Ovary (tissue), 7 donors: ENCODE measurements at regions not wholly inside any gene's neighbourhood (a gene's known extent, or its start where the extent isn't known, plus 50 kb on each side); places are given as distances from the start of the nearest gene placed in this dataset.

Source experiments
- DNase-seq, 5 donors: peaks; one replicate each; pipeline ENCODE4 v3.0.0-alpha.2; 2019 to 2020
- H3K27ac ChIP-seq, 2 donors: fragments of 200-600 bp; one replicate each; pipeline versions ENCODE4 v1.5.1 to v1.8.0; 2019 to 2022
- H3K27me3 ChIP-seq: fragments of 200-600 bp; one replicate; pipeline ENCODE4 v1.8.0; 2022
- H3K36me3 ChIP-seq: fragments of 200-600 bp; sonication (generic); one replicate; pipeline ENCODE4 v1.5.1; 2019
- H3K4me1 ChIP-seq: one replicate; pipeline ENCODE4 v1.8.1; 2013; ENCODE audit warnings: mild to moderate bottlenecking, moderate library complexity; ENCODE audit not compliant: insufficient read depth
- H3K4me3 ChIP-seq: fragments of 200-600 bp; sonication (generic); one replicate; pipeline ENCODE4 v1.5.1; 2017
- H3K9me3 ChIP-seq, 2 donors: fragments of 200-600 bp in 1 of 2; sonication (generic) in 1 of 2; one replicate each; pipeline versions ENCODE4 v1.5.1 to v1.8.1; 2013 to 2019; ENCODE audit warnings: mild to moderate bottlenecking in 1 of 2, moderate library complexity in 1 of 2
- EP300 ChIP-seq: sonication (generic); formaldehyde crosslinking; IDR thresholded peaks from one replicate; pipeline ENCODE4 v1.6.1; 2017; ENCODE audit warnings: antibody characterized with exemption
- POLR2A ChIP-seq: fragments of 450-650 bp; IDR thresholded peaks from one replicate; pipeline ENCODE4 v1.6.1; 2017; ENCODE audit warnings: antibody characterized with exemption, mild to moderate bottlenecking, moderate library complexity
- WGBS, 3 donors: extraction: QIAGEN DNeasy Blood & Tissue Kit in 1 of 3; methylation state at CpG; one replicate each; pipeline versions ENCODE4 v1.1.5 to v1.1.7; 2013 to 2017; 5-methylcytosine and 5-hydroxymethylcytosine counted together
- intact Hi-C, 4 donors: fragments of 100-400 bp; cut with DNase I; formaldehyde crosslinking; loops; one replicate each; pipeline versions ENCODE4 v1.11.0 to v1.15.1; 2022 to 2023
- TF ChIP-seq, protein P1 (sequence below), 3 donors: fragments of 450-650 bp in 2 of 3; fragments of 200-600 bp in 1 of 3; IDR thresholded peaks; one replicate each; pipeline versions ENCODE4 v1.5.1 to v1.8.0; 2016 to 2022; ENCODE audit warnings: antibody characterized with exemption in 3 of 3, mild to moderate bottlenecking in 1 of 3
- donor health status: DM: no; HTN: no; CAD: no; lungs with moderate emphysema.
- donor health status: DM: no; HTN: no; CAD: no.
- donor health status: Bipolar disorder and iron deficiency.
- donor health status: DM: no; HTN: no; CAD: no.
- donor health status: DM: yes; HTN: yes; CAD: no.

DNA sequence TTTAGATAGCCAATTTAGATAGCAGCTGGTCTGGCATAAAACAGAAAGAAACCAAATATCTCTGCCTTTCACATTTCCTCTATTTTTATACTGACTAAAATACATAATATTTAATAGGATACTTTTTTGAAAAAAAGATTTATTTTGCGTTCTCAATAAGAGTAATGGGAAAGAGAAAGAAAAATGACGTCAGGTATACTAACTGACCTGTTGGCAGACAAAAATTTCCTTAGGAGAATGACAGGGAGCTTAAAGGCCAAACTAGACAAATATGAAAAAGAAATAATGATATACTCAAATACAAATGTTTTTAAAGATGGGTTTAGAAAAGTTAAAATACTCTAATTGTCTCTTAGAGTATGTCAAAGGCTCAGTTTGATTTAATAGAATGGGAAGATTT, 309.4 kb upstream of the ADGRL3 start:
- intact Hi-C loops: no loop called here
- no peaks in the 10 kb centered on the region for H3K27me3 ChIP-seq
- TF ChIP-seq EP300: no peak
- no peak for TF ChIP-seq POLR2A
- TF ChIP-seq, protein P1, sequence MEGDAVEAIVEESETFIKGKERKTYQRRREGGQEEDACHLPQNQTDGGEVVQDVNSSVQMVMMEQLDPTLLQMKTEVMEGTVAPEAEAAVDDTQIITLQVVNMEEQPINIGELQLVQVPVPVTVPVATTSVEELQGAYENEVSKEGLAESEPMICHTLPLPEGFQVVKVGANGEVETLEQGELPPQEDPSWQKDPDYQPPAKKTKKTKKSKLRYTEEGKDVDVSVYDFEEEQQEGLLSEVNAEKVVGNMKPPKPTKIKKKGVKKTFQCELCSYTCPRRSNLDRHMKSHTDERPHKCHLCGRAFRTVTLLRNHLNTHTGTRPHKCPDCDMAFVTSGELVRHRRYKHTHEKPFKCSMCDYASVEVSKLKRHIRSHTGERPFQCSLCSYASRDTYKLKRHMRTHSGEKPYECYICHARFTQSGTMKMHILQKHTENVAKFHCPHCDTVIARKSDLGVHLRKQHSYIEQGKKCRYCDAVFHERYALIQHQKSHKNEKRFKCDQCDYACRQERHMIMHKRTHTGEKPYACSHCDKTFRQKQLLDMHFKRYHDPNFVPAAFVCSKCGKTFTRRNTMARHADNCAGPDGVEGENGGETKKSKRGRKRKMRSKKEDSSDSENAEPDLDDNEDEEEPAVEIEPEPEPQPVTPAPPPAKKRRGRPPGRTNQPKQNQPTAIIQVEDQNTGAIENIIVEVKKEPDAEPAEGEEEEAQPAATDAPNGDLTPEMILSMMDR (IDR thresholded peaks at IDR 0.05): no peak
- DNase-seq: no peak
- no peaks in the 10 kb centered on the region for H3K4me1 ChIP-seq
- H3K4me3 ChIP-seq: no peak overlapping the region
- no peaks in the 10 kb centered on the region for H3K9me3 ChIP-seq
- 84 to 90% (median 87%) methylated on average over 2 of the region's 2 CpGs for WGBS, 3 donors
- H3K36me3 ChIP-seq: no peaks in the 10 kb centered on the region
- H3K27ac ChIP-seq: no peak overlapping the region

DNA sequence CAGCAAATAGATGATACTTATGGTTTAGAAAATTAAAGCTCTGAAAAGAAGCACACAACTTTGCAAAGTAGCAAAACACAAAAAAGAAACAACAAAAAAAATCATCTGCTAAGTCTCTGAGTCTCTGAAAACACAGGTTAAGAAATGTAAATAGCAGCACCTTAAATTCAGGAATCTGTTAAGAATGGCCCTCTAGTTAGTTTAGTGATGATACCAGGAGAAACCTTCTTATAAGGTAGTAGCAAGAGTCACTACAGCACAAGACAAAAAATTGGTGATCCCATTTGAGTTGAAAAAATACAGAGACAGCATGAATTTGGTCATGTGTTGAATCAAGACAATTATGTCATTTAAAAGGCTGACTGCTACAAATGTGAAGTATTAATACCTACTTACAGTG, 308.2 kb upstream of the ADGRL3 start:
- TF ChIP-seq POLR2A: no peak
- no peak for TF ChIP-seq EP300
- TF ChIP-seq, protein P1 (IDR thresholded peaks at IDR 0.05): no peak
- Histone ChIP-seq H3K9me3 (no peaks in the 10 kb centered on the region), H3K4me3 (no peak overlapping the region), H3K4me1 (no peaks in the 10 kb centered on the region), H3K36me3 (no peaks in the 10 kb centered on the region), H3K27me3 (no peaks in the 10 kb centered on the region), H3K27ac (no peak overlapping the region)
- no peak for DNase-seq
- intact Hi-C loops: no loop called here

DNA sequence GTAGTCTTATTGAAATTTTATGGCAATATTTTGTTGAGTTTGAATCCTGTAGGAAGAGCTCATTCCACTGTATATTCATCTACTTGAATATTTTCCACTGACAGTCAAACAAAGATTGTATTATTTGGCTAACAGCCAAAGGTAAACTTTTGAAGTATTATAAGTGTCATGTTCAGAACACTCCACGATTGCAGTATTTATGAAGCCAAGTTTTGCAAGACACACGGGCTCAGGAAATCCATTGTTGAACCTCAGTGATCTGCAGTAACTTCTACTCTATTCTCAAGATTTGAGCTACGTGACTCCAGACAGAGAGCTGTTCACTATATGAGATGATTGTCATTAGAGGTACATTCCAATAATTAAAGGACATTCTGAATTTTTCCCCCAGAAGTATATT, 302.7 kb upstream of the ADGRL3 start:
- no peaks in the 10 kb centered on the region for H3K4me1 ChIP-seq
- no peaks in the 10 kb centered on the region for H3K27me3 ChIP-seq
- WGBS, 3 donors: 16 to 30% (median 18%) methylated on average over 3 of the region's 3 CpGs
- intact Hi-C loops: no loop called here
- H3K27ac ChIP-seq: no peak overlapping the region
- no peaks in the 10 kb centered on the region for H3K9me3 ChIP-seq
- H3K4me3 ChIP-seq: no peak overlapping the region
- TF ChIP-seq POLR2A: no peak
- TF ChIP-seq, protein P1 (IDR thresholded peaks at IDR 0.05): no peak
- TF ChIP-seq EP300: no peak
- H3K36me3 ChIP-seq: no peaks in the 10 kb centered on the region
- DNase-seq: no peak

DNA sequence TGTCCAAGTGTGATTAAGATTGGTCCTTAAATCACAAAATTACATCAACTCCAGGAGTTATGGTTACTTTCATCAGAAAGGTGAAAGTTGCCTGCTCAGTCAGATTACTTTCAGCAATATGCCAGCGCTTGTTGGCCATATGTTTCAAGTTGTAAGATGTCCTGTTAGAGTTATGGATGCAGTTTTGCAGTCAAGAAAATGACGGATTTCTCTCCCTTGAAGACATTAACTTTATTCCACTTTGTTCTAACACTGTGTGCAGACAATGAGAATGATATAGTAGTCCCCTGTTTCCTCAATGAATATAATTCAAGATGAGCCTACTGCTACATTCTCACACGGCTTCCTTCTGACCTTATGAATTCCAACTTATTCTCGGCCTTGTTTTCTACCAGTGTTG, 295.0 kb upstream of the ADGRL3 start:
- no peak for DNase-seq
- intact Hi-C loops: no loop called here
- 66 to 81% (median 66%) methylated on average over 4 of the region's 4 CpGs for WGBS, 3 donors

More for the DNA sequence above, 295.0 kb upstream of the ADGRL3 start:
- Histone ChIP-seq H3K27ac (no peak overlapping the region), H3K4me1 (no peaks in the 10 kb centered on the region), H3K9me3 (no peaks in the 10 kb centered on the region), H3K27me3 (no peaks in the 10 kb centered on the region), H3K4me3 (no peak overlapping the region), H3K36me3 (no peaks in the 10 kb centered on the region)
- no peak for TF ChIP-seq POLR2A
- TF ChIP-seq, protein P1 (IDR thresholded peaks at IDR 0.05): no peak
- no peak for TF ChIP-seq EP300
